Thyroid gland (tissue), 4 donors: ENCODE measurements at regions not wholly inside any gene's neighbourhood (a gene's known extent, or its start where the extent isn't known, plus 50 kb on each side); places are given as distances from the start of the nearest gene placed in this dataset.

Source experiments
- CTCF ChIP-seq, 6 experiments: fragments of 200-600 bp in 3 of 6; fragments of 450-650 bp in 3 of 6; sonication (generic) in 3 of 6; IDR thresholded peaks; one replicate each; pipeline ENCODE4 v1.5.1; 2016 to 2019; ENCODE audit warnings: antibody characterized with exemption in 6 of 6, mild to moderate bottlenecking in 2 of 6, inconsistent platforms in 1 of 6, moderate library complexity in 1 of 6
- POLR2A ChIP-seq, 2 donors: fragments of 450-650 bp; IDR thresholded peaks; one replicate each; pipeline ENCODE4 v1.6.1; 2017; ENCODE audit warnings: antibody characterized with exemption in 2 of 2, mild to moderate bottlenecking in 2 of 2, moderate library complexity in 1 of 2

- no peak for TF ChIP-seq CTCF (IDR thresholded peaks at IDR 0.05)
- TF ChIP-seq POLR2A (IDR thresholded peaks at IDR 0.05) = no peak
Observed at GRCh38 chr1:168443899-168444298, 99.9 kb downstream of the XCL2 start.
